Kidney epithelial cell (primary cell): ENCODE measurements at regions not wholly inside any gene's neighbourhood (a gene's known extent, or its start where the extent isn't known, plus 50 kb on each side); places are given as distances from the start of the nearest gene placed in this dataset.

Experiments
- DNase-seq: peaks from one replicate; pipeline ENCODE4 v3.0.0-alpha.2; 2010; ENCODE audit warnings: low read depth
- H3K27me3 ChIP-seq: 2 replicates; pipeline ENCODE4 v1.6.0; 2011; ENCODE audit warnings: low read length; ENCODE audit not compliant: control insufficient read depth, insufficient read depth
- H3K36me3 ChIP-seq: 2 replicates; pipeline ENCODE4 v1.5.1; 2011; ENCODE audit warnings: low read length; ENCODE audit not compliant: control insufficient read depth, insufficient read depth
- H3K4me3 ChIP-seq: 2 replicates; pipeline ENCODE4 v1.5.1; 2011; ENCODE audit warnings: low read depth, mild to moderate bottlenecking, control low read depth, low read length
- TF ChIP-seq, protein P1 (sequence below): IDR thresholded peaks from 2 replicates; pipeline ENCODE4 v1.5.1; 2011; ENCODE audit warnings: mild to moderate bottlenecking, moderate library complexity, low read length, control low read depth, inconsistent platforms; ENCODE audit not compliant: insufficient read depth, poor library complexity, severe bottlenecking

DNA sequence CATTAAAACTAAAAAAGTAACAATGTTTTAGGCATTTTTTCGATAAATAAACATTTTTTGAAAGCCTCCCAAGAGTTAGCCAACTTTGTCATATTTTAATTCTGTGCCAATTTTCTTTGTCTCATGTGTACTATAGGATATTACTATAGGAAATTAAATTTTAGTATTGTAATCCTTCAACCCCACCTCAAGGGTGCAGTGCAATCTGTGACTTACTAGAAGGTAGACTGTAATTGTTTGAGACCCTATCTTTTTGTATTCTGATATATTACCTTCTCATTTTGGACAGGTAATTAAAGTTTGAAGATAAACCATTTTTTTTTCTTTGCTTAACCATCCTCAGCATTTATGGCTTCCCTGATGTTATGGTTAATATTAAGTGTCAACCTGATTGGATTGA, 457.8 kb downstream of the PCDH20 start:
- H3K36me3 ChIP-seq: no peaks in the 10 kb centered on the region
- no peaks in the 10 kb centered on the region for H3K27me3 ChIP-seq
- no peak overlapping the region for H3K4me3 ChIP-seq
- no peak for DNase-seq
- TF ChIP-seq, protein P1, sequence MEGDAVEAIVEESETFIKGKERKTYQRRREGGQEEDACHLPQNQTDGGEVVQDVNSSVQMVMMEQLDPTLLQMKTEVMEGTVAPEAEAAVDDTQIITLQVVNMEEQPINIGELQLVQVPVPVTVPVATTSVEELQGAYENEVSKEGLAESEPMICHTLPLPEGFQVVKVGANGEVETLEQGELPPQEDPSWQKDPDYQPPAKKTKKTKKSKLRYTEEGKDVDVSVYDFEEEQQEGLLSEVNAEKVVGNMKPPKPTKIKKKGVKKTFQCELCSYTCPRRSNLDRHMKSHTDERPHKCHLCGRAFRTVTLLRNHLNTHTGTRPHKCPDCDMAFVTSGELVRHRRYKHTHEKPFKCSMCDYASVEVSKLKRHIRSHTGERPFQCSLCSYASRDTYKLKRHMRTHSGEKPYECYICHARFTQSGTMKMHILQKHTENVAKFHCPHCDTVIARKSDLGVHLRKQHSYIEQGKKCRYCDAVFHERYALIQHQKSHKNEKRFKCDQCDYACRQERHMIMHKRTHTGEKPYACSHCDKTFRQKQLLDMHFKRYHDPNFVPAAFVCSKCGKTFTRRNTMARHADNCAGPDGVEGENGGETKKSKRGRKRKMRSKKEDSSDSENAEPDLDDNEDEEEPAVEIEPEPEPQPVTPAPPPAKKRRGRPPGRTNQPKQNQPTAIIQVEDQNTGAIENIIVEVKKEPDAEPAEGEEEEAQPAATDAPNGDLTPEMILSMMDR: no peak

DNA sequence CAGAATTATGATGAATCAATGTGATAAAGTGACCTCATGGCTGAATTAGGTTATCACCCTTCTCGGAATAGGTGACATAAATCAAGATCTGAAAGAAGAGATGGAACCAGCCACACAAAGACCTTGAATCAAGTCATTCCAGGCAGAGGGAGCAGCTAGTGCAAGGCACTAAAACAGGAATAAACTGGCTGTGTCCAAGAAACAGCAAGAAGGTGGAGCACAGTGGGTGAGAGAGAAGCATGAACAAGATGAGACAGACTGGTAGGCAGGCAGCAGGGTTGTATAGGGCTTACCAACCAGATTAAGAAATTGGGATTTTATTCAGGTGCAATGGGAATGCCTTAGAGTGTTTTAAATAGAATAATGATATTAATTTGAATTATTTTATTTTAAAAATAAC, 470.3 kb downstream of the PCDH20 start:
- TF ChIP-seq, protein P1: no peak
- Histone ChIP-seq H3K4me3 (no peak overlapping the region), H3K36me3 (no peaks in the 10 kb centered on the region), H3K27me3 (no peaks in the 10 kb centered on the region)
- no peak for DNase-seq

DNA sequence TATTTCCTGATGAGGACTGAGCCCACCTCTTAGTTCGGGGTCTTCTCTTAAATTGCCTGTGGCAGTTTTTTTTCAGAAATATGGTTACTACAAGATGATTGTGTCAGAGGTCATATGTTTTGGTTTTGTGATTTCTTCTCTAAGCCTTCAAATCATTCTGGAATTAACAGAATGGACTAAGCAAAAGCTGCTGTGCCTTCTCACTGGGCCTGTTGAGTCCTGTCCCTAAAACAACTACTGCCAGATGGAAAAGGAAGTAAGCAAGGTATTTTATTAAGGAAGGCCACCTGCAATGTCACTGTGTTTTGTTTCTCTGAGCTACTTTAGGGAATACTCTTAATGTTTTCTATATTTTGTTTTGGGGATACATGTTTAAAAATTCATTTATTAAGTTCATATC, 470.8 kb downstream of the PCDH20 start:
- TF ChIP-seq, protein P1: no peak
- Histone ChIP-seq H3K4me3 (no peak overlapping the region), H3K27me3 (no peaks in the 10 kb centered on the region), H3K36me3 (no peaks in the 10 kb centered on the region)
- no peak for DNase-seq

DNA sequence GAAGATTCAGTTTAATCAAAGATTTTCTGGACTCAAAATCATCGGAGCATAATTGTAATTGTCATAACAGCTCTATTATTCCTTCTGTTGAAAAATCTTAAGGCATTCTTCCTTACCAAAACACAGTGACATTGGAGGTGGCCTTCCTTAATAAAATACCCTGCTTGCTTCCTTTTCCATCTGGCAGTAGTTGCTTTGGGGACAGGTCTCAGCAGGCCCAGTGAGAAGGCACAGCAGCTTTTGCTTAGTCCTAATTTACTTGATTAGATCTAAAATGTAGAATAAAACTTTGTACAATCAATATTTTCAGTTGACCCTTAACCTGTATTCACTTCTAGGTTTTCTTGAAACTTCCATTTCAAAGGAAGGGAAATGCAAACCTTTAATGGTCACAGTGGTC, 471.6 kb downstream of the PCDH20 start:
- no peaks in the 10 kb centered on the region for H3K27me3 ChIP-seq
- TF ChIP-seq, protein P1: no peak
- H3K4me3 ChIP-seq: no peak overlapping the region
- no peak for DNase-seq
- no peaks in the 10 kb centered on the region for H3K36me3 ChIP-seq

DNA sequence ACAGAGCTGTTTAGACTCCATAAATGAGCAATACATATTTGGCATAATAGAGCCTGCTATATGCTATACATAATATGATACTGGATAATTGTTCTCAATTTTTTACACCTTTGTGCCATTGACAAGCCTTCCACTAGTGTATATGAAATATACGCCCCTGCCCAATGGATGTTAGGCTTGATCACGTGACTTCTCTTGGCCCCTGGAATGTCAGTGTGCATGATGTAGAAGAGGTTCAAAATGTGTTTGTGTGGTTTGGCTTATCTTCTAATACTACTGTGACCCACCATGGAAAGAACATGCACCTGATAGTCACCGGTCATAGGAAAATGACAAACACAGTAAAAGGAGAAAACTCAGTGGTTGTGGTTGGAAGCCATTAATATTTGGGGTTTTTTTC, 479.4 kb downstream of the PCDH20 start:
- H3K27me3 ChIP-seq: no peaks in the 10 kb centered on the region
- no peak for DNase-seq

DNA sequence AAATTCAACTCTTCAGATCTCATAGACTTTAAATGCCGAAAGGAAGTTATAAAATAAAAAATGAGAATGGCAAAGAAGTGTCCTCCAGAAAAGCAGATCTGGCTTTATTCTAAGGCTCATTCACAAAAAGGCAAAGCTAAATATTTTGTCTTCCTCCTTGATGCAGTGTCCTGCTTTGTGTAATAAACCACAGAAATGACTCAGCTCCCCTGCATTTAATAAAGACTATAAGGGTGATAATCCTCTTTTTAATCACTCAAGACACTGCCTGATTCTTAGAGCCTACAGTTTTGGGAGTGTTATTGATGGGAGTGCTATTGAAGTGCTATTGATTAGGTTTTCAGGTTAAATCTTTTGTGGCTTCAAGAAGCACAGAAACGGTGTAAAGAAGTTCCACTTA, 482.0 kb downstream of the PCDH20 start:
- TF ChIP-seq, protein P1: no peak
- no peaks in the 10 kb centered on the region for H3K27me3 ChIP-seq

More for the DNA sequence above, 479.4 kb downstream of the PCDH20 start:
- Histone ChIP-seq H3K4me3 (no peak overlapping the region), H3K36me3 (no peaks in the 10 kb centered on the region)
- TF ChIP-seq, protein P1: no peak

More for the DNA sequence above, 482.0 kb downstream of the PCDH20 start:
- Histone ChIP-seq H3K4me3 (no peak overlapping the region), H3K36me3 (no peaks in the 10 kb centered on the region)
- DNase-seq: no peak
